HG02885 (cell line): ENCODE measurements at regions not wholly inside any gene's neighbourhood (a gene's known extent, or its start where the extent isn't known, plus 50 kb on each side); places are given as distances from the start of the nearest gene placed in this dataset.
"Not testable (repeated sequence)": the region's sequence is repeated elsewhere in the genome, so short reads cannot be mapped to it uniquely, and the experiment has no call there.

Source experiments
- ATAC-seq: cut with Tn5 transposase; IDR thresholded peaks from one replicate; pipeline ENCODE4 v1.9.1; 2021; ENCODE audit warnings: mild to moderate bottlenecking; ENCODE audit not compliant: unreplicated experiment, poor library complexity

GRCh38 chr4:138487670-138488069 is 245.5 kb upstream of the SLC7A11 start:
- ATAC-seq: no peak

- no peak for ATAC-seq
These were observed 245.1 kb upstream of the SLC7A11 start for GRCh38 chr4:138487230-138487629.

GRCh38 chr4:138485498-138485897 is 243.3 kb upstream of the SLC7A11 start:
- ATAC-seq: no peak

GRCh38 chr4:138475116-138475515 is 233.0 kb upstream of the SLC7A11 start:
- ATAC-seq: no peak

GRCh38 chr4:138473339-138473738 is 231.2 kb upstream of the SLC7A11 start:
- ATAC-seq: no peak

GRCh38 chr4:138460477-138461414 is 218.6 kb upstream of the SLC7A11 start:
- ATAC-seq: no peak

GRCh38 chr4:138458751-138459150 is 216.6 kb upstream of the SLC7A11 start:
- ATAC-seq: no peak

- not testable (repeated sequence) for ATAC-seq
These were observed 214.2 kb upstream of the SLC7A11 start for GRCh38 chr4:138456349-138456748.

GRCh38 chr4:138455097-138455496 is 212.9 kb upstream of the SLC7A11 start:
- no peak for ATAC-seq

- ATAC-seq: no peak
These were observed 210.7 kb upstream of the SLC7A11 start for GRCh38 chr4:138452826-138453225.

- no peak for ATAC-seq
These were observed 209.1 kb upstream of the SLC7A11 start for GRCh38 chr4:138451276-138451663.

- ATAC-seq: no peak
These were observed 208.6 kb upstream of the SLC7A11 start for GRCh38 chr4:138450546-138451275.

GRCh38 chr4:138449938-138450337 is 207.8 kb upstream of the SLC7A11 start:
- ATAC-seq: no peak

GRCh38 chr4:138448169-138448568 is 206.0 kb upstream of the SLC7A11 start:
- no peak for ATAC-seq

- ATAC-seq: no peak
These were observed 204.3 kb upstream of the SLC7A11 start for GRCh38 chr4:138446456-138446855.

- no peak for ATAC-seq
These were observed 202.9 kb upstream of the SLC7A11 start for GRCh38 chr4:138445098-138445497.

GRCh38 chr4:138444260-138444659 is 202.1 kb upstream of the SLC7A11 start:
- ATAC-seq: no peak

GRCh38 chr4:138439143-138439581 is 197.0 kb upstream of the SLC7A11 start:
- no peak for ATAC-seq

GRCh38 chr4:138438608-138439007 is 196.5 kb upstream of the SLC7A11 start:
- ATAC-seq: no peak

- no peak for ATAC-seq
These were observed 195.2 kb upstream of the SLC7A11 start for GRCh38 chr4:138437263-138437851.

- not testable (repeated sequence) for ATAC-seq
These were observed 193.6 kb upstream of the SLC7A11 start for GRCh38 chr4:138435733-138436132.
